GM21786 (cell line): ENCODE measurements at regions not wholly inside any gene's neighbourhood (a gene's known extent, or its start where the extent isn't known, plus 50 kb on each side); places are given as distances from the start of the nearest gene placed in this dataset.

Source experiments
- ATAC-seq: cut with Tn5 transposase; IDR thresholded peaks from one replicate; pipeline ENCODE4 v1.9.1; 2021; ENCODE audit not compliant: unreplicated experiment

GRCh38 chr2:219878516-219878915, 251.1 kb downstream of the SLC4A3 start:
- ATAC-seq = no peak

- no peak for ATAC-seq
These were observed 254.4 kb downstream of the SLC4A3 start for GRCh38 chr2:219881851-219882250.

GRCh38 chr2:219886615-219887014, 259.2 kb downstream of the SLC4A3 start:
- ATAC-seq = no peak

- no peak for ATAC-seq
These were observed 260.4 kb downstream of the SLC4A3 start for GRCh38 chr2:219887870-219888269.

- ATAC-seq = no peak
These were observed 266.1 kb downstream of the SLC4A3 start for GRCh38 chr2:219893541-219893940.

- no peak for ATAC-seq
These were observed 270.0 kb downstream of the SLC4A3 start for GRCh38 chr2:219897456-219897855.

- ATAC-seq = peak; percentile 45
These were observed 273.7 kb downstream of the SLC4A3 start for GRCh38 chr2:219901155-219901554.

GRCh38 chr2:219902891-219903552, 275.6 kb downstream of the SLC4A3 start:
- ATAC-seq = no peak

- ATAC-seq = no peak
These were observed 278.2 kb downstream of the SLC4A3 start for GRCh38 chr2:219905640-219906039.

- no peak for ATAC-seq
These were observed 278.9 kb downstream of the SLC4A3 start for GRCh38 chr2:219906114-219907010.

- no peak for ATAC-seq
These were observed 279.6 kb downstream of the SLC4A3 start for GRCh38 chr2:219907011-219907365.

GRCh38 chr2:219908538-219908937, 281.1 kb downstream of the SLC4A3 start:
- no peak for ATAC-seq

GRCh38 chr2:219911541-219911940, 284.1 kb downstream of the SLC4A3 start:
- ATAC-seq = no peak

- no peak for ATAC-seq
These were observed 285.1 kb downstream of the SLC4A3 start for GRCh38 chr2:219912491-219912921.

GRCh38 chr2:219914577-219914976, 287.1 kb downstream of the SLC4A3 start:
- ATAC-seq = no peak

- ATAC-seq = no peak
These were observed 288.9 kb downstream of the SLC4A3 start for GRCh38 chr2:219916281-219916680.

GRCh38 chr2:219916726-219917440, 289.5 kb downstream of the SLC4A3 start:
- no peak for ATAC-seq

GRCh38 chr2:219918254-219918653, 290.8 kb downstream of the SLC4A3 start:
- ATAC-seq = no peak

GRCh38 chr2:219918944-219919343, 291.5 kb downstream of the SLC4A3 start:
- ATAC-seq = no peak

GRCh38 chr2:219919506-219919905, 292.1 kb downstream of the SLC4A3 start:
- no peak for ATAC-seq

GRCh38 chr2:219929835-219930234, 302.4 kb downstream of the SLC4A3 start:
- no peak for ATAC-seq

- no peak for ATAC-seq
These were observed 312.2 kb downstream of the SLC4A3 start for GRCh38 chr2:219939647-219940046.
